Neuronal stem cell (in vitro differentiated cells): ENCODE measurements at regions not wholly inside any gene's neighbourhood (a gene's known extent, or its start where the extent isn't known, plus 50 kb on each side); places are given as distances from the start of the nearest gene placed in this dataset.
"Not testable (repeated sequence)": the region's sequence is repeated elsewhere in the genome, so short reads cannot be mapped to it uniquely, and the experiment has no call there.

Source experiments
- DNase-seq: peaks from one replicate; pipeline ENCODE4 v3.0.0-alpha.2; 2013; ENCODE audit warnings: low spot score
- H2AFZ ChIP-seq: one replicate; pipeline ENCODE4 v1.6.1; 2013; ENCODE audit warnings: mild to moderate bottlenecking, low read length, inconsistent platforms
- H2AK5ac ChIP-seq: 2 replicates; pipeline ENCODE4 v1.6.1; 2013; ENCODE audit warnings: low read depth, mild to moderate bottlenecking, inconsistent platforms, low read length, moderate library complexity, mixed read lengths
- H2BK120ac ChIP-seq: 2 replicates; pipeline ENCODE4 v1.6.1; 2013; ENCODE audit warnings: low read depth, mild to moderate bottlenecking, inconsistent platforms, low read length, moderate library complexity, mixed read lengths
- H2BK12ac ChIP-seq: one replicate; pipeline ENCODE4 v1.6.1; 2013; ENCODE audit warnings: low read length, inconsistent platforms
- H2BK15ac ChIP-seq: 2 replicates; pipeline ENCODE4 v1.6.1; 2013; ENCODE audit warnings: mild to moderate bottlenecking, low read length, inconsistent platforms, mixed read lengths
- H2BK5ac ChIP-seq: one replicate; pipeline ENCODE4 v1.6.1; 2013; ENCODE audit warnings: inconsistent platforms, mild to moderate bottlenecking, low read length, moderate library complexity
- H3K14ac ChIP-seq: one replicate; pipeline ENCODE4 v1.6.1; 2013; ENCODE audit warnings: low read length, inconsistent platforms
- H3K18ac ChIP-seq: 2 replicates; pipeline ENCODE4 v1.6.1; 2013; ENCODE audit warnings: low read length, inconsistent platforms
- H3K23ac ChIP-seq: 2 replicates; pipeline ENCODE4 v1.6.1; 2013; ENCODE audit warnings: low read depth, mild to moderate bottlenecking, mixed read lengths, low read length, inconsistent platforms; ENCODE audit not compliant: poor library complexity
- H3K27ac ChIP-seq: replicated peaks from 3 replicates; pipeline ENCODE4 v1.5.1; 2013; ENCODE audit warnings: low read length, inconsistent platforms
- H3K27me3 ChIP-seq, 3 experiments: 2 replicates each; pipeline ENCODE4 v1.6.1; 2013; ENCODE audit warnings: low read length in 3 of 3, mild to moderate bottlenecking in 2 of 3, inconsistent platforms in 1 of 3, low read depth in 1 of 3, mixed read lengths in 1 of 3, moderate library complexity in 1 of 3; ENCODE audit not compliant: control insufficient read depth in 3 of 3, insufficient read depth in 3 of 3
- H3K36me3 ChIP-seq, 2 donors: replicated peaks in 1 of 2; 2 replicates each; pipeline ENCODE4 v1.6.1; 2013; ENCODE audit warnings: low read length in 2 of 2; ENCODE audit not compliant: control insufficient read depth in 2 of 2, insufficient read depth in 2 of 2
- H3K4ac ChIP-seq: 2 replicates; pipeline ENCODE4 v1.6.1; 2013; ENCODE audit warnings: inconsistent platforms, mild to moderate bottlenecking, low read length, moderate library complexity
- H3K4me1 ChIP-seq, 2 donors: 1 replicate in 1 of 2; 2 replicates in 1 of 2; pipeline ENCODE4 v1.6.1; 2013; ENCODE audit warnings: low read length in 2 of 2, low read depth in 1 of 2; ENCODE audit not compliant: control insufficient read depth in 2 of 2, insufficient read depth in 1 of 2
- H3K4me2 ChIP-seq: one replicate; pipeline ENCODE4 v1.6.1; 2013; ENCODE audit warnings: mild to moderate bottlenecking, low read length, inconsistent platforms; ENCODE audit not compliant: insufficient read depth, poor library complexity, severe bottlenecking
- H3K4me3 ChIP-seq, 2 donors: 2 replicates each; pipeline ENCODE4 v1.5.1; 2013; ENCODE audit warnings: low read length in 2 of 2, mild to moderate bottlenecking in 2 of 2, inconsistent platforms in 1 of 2, moderate library complexity in 1 of 2
- H3K79me1 ChIP-seq: one replicate; pipeline ENCODE4 v1.6.1; 2013; ENCODE audit warnings: low read depth, mild to moderate bottlenecking, inconsistent platforms, low read length, moderate library complexity
- H3K9ac ChIP-seq: one replicate; pipeline ENCODE4 v1.6.1; 2013; ENCODE audit warnings: mild to moderate bottlenecking, low read depth, low read length, inconsistent platforms; ENCODE audit not compliant: poor library complexity
- H3K9me3 ChIP-seq, 2 donors: replicated peaks in 1 of 2; 2 replicates each; pipeline versions ENCODE3 to v1.6.1; 2013; ENCODE audit warnings: low read length in 2 of 2, mild to moderate bottlenecking in 2 of 2, inconsistent platforms in 1 of 2, low read depth in 1 of 2, mixed read lengths in 1 of 2, moderate library complexity in 1 of 2; ENCODE audit not compliant: control insufficient read depth in 2 of 2, insufficient read depth in 1 of 2
- H4K8ac ChIP-seq: one replicate; pipeline ENCODE4 v1.6.1; 2013; ENCODE audit warnings: low read depth, mild to moderate bottlenecking, inconsistent platforms, low read length, moderate library complexity
- H4K91ac ChIP-seq: one replicate; pipeline ENCODE4 v1.6.1; 2013; ENCODE audit warnings: low read length, low read depth, mild to moderate bottlenecking, inconsistent platforms; ENCODE audit not compliant: poor library complexity
- WGBS, 2 donors: extraction: QIAGEN DNeasy Blood & Tissue Kit; methylation state at CpG; one replicate each; pipeline ENCODE4 v1.1.7; 2013; ENCODE audit warnings: missing lambda C conversion rate in 2 of 2, mixed read lengths in 1 of 2; ENCODE audit not compliant: insufficient read length in 2 of 2, insufficient replicate concordance in 1 of 2; ENCODE audit errors: extremely low coverage in 2 of 2; 5-methylcytosine and 5-hydroxymethylcytosine counted together

DNA sequence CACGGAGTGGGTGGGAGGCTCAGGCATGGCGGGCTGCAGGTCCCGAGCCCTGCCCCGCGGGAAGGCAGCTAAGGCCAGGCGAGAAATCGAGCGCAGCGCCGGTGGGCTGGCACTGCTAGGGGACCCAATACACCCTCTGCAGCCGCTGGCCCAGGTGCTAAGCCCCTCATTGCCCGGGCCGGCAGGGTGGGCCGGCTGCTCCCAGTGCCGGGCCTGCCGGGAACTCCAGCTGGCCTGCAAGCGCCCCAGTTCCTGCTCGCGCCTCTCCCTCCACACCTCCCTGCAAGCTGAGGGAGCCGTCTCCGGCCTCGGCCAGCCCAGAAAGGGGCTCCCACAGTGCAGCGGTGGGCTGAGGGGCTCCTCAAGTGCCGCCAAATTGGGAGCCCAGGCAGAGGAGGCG is 50.7 kb upstream of the GBE1 start:
- no CpG with 5 or more reads among the region's 25 CpGs for WGBS, 2 donors

More for the DNA sequence above, 50.7 kb upstream of the GBE1 start:
- not testable (repeated sequence) for H4K91ac ChIP-seq, H3K9me3 ChIP-seq, H2BK12ac ChIP-seq, H3K4me1 ChIP-seq, H3K4ac ChIP-seq, H2BK120ac ChIP-seq, H3K36me3 ChIP-seq, H3K23ac ChIP-seq, H3K18ac ChIP-seq, H3K4me2 ChIP-seq, H3K14ac ChIP-seq, H4K8ac ChIP-seq, DNase-seq, H3K4me3 ChIP-seq, H3K9ac ChIP-seq, H3K27ac ChIP-seq, H2AK5ac ChIP-seq, H2BK5ac ChIP-seq, H2BK15ac ChIP-seq, H2AFZ ChIP-seq, H3K79me1 ChIP-seq, H3K27me3 ChIP-seq
